Neural cell (in vitro differentiated cells): ENCODE measurements at regions not wholly inside any gene's neighbourhood (a gene's known extent, or its start where the extent isn't known, plus 50 kb on each side); places are given as distances from the start of the nearest gene placed in this dataset.

Experiments used
- H2AFZ ChIP-seq: fragments of 200-600, 300-800 bp; sonication (generic), shearing (Covaris generic); 2 replicates; pipeline ENCODE4 v1.6.0; 2014; ENCODE audit warnings: low read depth, mild to moderate bottlenecking, antibody characterized with exemption, low read length, moderate library complexity
- H3F3A ChIP-seq: fragments of 200-600 bp; shearing (Covaris generic); 2 replicates; pipeline ENCODE4 v1.6.1; 2016; ENCODE audit warnings: mild to moderate bottlenecking, moderate library complexity, mixed read lengths, antibody characterized with exemption, low read length; ENCODE audit not compliant: insufficient read depth, poor library complexity, severe bottlenecking
- H3K27ac ChIP-seq: fragments of 200-600, 300-800 bp; sonication (generic), shearing (Covaris generic); 2 replicates; pipeline ENCODE4 v1.5.1; 2014; ENCODE audit warnings: mild to moderate bottlenecking, low read length, moderate library complexity
- H3K27me3 ChIP-seq: fragments of 300-800, 200-600 bp; sonication (generic), shearing (Covaris generic); 2 replicates; pipeline ENCODE4 v1.6.0; 2014; ENCODE audit warnings: mild to moderate bottlenecking, low read depth, low read length, moderate library complexity; ENCODE audit not compliant: insufficient read depth
- H3K36me3 ChIP-seq: fragments of 300-800, 200-600 bp; sonication (generic), shearing (Covaris generic); 2 replicates; pipeline ENCODE4 v1.5.1; 2014; ENCODE audit warnings: mild to moderate bottlenecking, antibody characterized with exemption, low read length, moderate library complexity; ENCODE audit not compliant: insufficient read depth
- H3K4me2 ChIP-seq: fragments of 300-800, 200-600 bp; sonication (generic), shearing (Covaris generic); 2 replicates; pipeline ENCODE4 v1.6.0; 2014; ENCODE audit warnings: mild to moderate bottlenecking, low read length
- H3K4me3 ChIP-seq: fragments of 300-800, 200-600 bp; sonication (generic), shearing (Covaris generic); 2 replicates; pipeline ENCODE4 v1.5.1; 2014; ENCODE audit warnings: mild to moderate bottlenecking, low read length, moderate library complexity
- H3K79me2 ChIP-seq: fragments of 200-600 bp; shearing (Covaris generic); replicated peaks from 2 replicates; pipeline ENCODE4 v1.6.0; 2014; ENCODE audit warnings: mild to moderate bottlenecking, low read length, moderate library complexity; ENCODE audit not compliant: insufficient read depth
- H3K9ac ChIP-seq: fragments of 300-800, 200-600 bp; sonication (generic), shearing (Covaris generic); 2 replicates; pipeline ENCODE4 v1.6.1; 2016; ENCODE audit warnings: mild to moderate bottlenecking, low read length, mixed read lengths
- H3K9me2 ChIP-seq: fragments of 200-600 bp; shearing (Covaris generic); 2 replicates; pipeline ENCODE4 v1.6.1; 2016; ENCODE audit warnings: mild to moderate bottlenecking, low read length, mixed read lengths; ENCODE audit not compliant: insufficient read depth
- H3K9me3 ChIP-seq: fragments of 200-600, 300-800 bp; sonication (generic), shearing (Covaris generic); 2 replicates; pipeline ENCODE4 v1.6.1; 2016; ENCODE audit warnings: mild to moderate bottlenecking, mixed run types, low read length, moderate library complexity, mixed read lengths
- H4K20me1 ChIP-seq: fragments of 200-600 bp; shearing (Covaris generic); 2 replicates; pipeline ENCODE4 v1.6.1; 2016; ENCODE audit warnings: mild to moderate bottlenecking, mixed run types; ENCODE audit not compliant: insufficient read depth
- EP300 ChIP-seq: fragments of 450-650 bp; conservative IDR thresholded peaks from 2 replicates; pipeline ENCODE4 v1.6.1; 2014; ENCODE audit warnings: antibody characterized with exemption, mild to moderate bottlenecking, moderate library complexity; ENCODE audit not compliant: poor library complexity, severe bottlenecking
- EZH2 ChIP-seq: fragments of 200-600, 300-800 bp; shearing (Covaris generic), sonication (generic); IDR thresholded peaks from 2 replicates; pipeline ENCODE4 v1.6.1; 2014; ENCODE audit warnings: antibody characterized with exemption, low read length, borderline replicate concordance, mild to moderate bottlenecking; ENCODE audit not compliant: insufficient read depth, poor library complexity, severe bottlenecking
- MXI1 ChIP-seq: fragments of 450-650 bp; conservative IDR thresholded peaks from 2 replicates; pipeline ENCODE4 v1.6.1; 2014; ENCODE audit warnings: antibody characterized with exemption, mild to moderate bottlenecking; ENCODE audit not compliant: poor library complexity, severe bottlenecking
- POLR2AphosphoS5 ChIP-seq: IDR thresholded peaks from 2 replicates; pipeline ENCODE4 v1.6.1; 2012
- RAD21 ChIP-seq: fragments of 450-650 bp; conservative IDR thresholded peaks from 2 replicates; pipeline ENCODE4 v1.6.1; 2014; ENCODE audit warnings: antibody characterized with exemption, mild to moderate bottlenecking, moderate library complexity
- SMC3 ChIP-seq: fragments of 450-650 bp; conservative IDR thresholded peaks from 2 replicates; pipeline ENCODE4 v1.6.1; 2014; ENCODE audit warnings: antibody characterized with exemption, mild to moderate bottlenecking, moderate library complexity; ENCODE audit not compliant: poor library complexity
- TAF1 ChIP-seq: IDR thresholded peaks from 2 replicates; pipeline ENCODE4 v1.6.1; 2012; ENCODE audit warnings: low read depth
- TF ChIP-seq, protein P1 (sequence below): IDR thresholded peaks from 2 replicates; pipeline ENCODE4 v1.6.1; 2012; ENCODE audit warnings: borderline replicate concordance
- TF ChIP-seq, protein P2 (sequence below): fragments of 450-650 bp; IDR thresholded peaks from 2 replicates; pipeline ENCODE4 v1.5.1; 2014; ENCODE audit warnings: antibody characterized with exemption, mild to moderate bottlenecking, moderate library complexity; ENCODE audit not compliant: poor library complexity, severe bottlenecking

DNA sequence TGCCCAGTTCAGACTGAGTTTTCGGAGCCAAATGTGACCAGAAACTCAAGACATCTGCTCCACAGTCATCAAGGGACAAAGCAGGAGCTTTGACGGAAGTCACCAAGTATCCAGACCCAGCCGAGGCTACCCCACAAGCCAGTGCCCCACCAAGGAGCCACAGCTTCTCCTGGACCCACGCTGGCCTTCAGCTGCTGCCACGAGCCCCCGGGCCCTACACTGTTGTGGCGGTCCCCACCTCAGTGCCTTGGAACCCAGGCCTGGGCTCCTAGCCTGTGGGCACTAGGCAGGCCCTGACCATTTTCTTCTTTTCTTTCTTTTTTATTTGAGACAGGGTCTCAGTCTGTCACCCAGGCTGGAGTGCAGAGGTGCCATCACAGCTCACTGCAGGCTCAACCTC lies 82.1 kb upstream of the NKX1-1 start:
- Histone ChIP-seq H3F3A (no peaks in the 10 kb centered on the region), H3K27ac (no peak overlapping the region), H3K27me3 (no peaks in the 10 kb centered on the region), H3K79me2 (no peaks in the 10 kb centered on the region), H2AFZ (no peak overlapping the region), H3K9me2 (no peaks in the 10 kb centered on the region), H3K36me3 (no peaks in the 10 kb centered on the region), H3K9me3 (peaks cover 5% of the 10 kb centered on the region), H3K9ac (no peak overlapping the region), H3K4me3 (no peak overlapping the region), H4K20me1 (no peaks in the 10 kb centered on the region), H3K4me2 (no peak overlapping the region)
- TF ChIP-seq RAD21 (no peak), EP300 (no peak), SMC3 (no peak), TAF1 (no peak), POLR2AphosphoS5 (no peak), MXI1 (no peak), EZH2 (no peak)
- TF ChIP-seq, protein P1, sequence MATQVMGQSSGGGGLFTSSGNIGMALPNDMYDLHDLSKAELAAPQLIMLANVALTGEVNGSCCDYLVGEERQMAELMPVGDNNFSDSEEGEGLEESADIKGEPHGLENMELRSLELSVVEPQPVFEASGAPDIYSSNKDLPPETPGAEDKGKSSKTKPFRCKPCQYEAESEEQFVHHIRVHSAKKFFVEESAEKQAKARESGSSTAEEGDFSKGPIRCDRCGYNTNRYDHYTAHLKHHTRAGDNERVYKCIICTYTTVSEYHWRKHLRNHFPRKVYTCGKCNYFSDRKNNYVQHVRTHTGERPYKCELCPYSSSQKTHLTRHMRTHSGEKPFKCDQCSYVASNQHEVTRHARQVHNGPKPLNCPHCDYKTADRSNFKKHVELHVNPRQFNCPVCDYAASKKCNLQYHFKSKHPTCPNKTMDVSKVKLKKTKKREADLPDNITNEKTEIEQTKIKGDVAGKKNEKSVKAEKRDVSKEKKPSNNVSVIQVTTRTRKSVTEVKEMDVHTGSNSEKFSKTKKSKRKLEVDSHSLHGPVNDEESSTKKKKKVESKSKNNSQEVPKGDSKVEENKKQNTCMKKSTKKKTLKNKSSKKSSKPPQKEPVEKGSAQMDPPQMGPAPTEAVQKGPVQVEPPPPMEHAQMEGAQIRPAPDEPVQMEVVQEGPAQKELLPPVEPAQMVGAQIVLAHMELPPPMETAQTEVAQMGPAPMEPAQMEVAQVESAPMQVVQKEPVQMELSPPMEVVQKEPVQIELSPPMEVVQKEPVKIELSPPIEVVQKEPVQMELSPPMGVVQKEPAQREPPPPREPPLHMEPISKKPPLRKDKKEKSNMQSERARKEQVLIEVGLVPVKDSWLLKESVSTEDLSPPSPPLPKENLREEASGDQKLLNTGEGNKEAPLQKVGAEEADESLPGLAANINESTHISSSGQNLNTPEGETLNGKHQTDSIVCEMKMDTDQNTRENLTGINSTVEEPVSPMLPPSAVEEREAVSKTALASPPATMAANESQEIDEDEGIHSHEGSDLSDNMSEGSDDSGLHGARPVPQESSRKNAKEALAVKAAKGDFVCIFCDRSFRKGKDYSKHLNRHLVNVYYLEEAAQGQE, result no peak
- TF ChIP-seq, protein P2, sequence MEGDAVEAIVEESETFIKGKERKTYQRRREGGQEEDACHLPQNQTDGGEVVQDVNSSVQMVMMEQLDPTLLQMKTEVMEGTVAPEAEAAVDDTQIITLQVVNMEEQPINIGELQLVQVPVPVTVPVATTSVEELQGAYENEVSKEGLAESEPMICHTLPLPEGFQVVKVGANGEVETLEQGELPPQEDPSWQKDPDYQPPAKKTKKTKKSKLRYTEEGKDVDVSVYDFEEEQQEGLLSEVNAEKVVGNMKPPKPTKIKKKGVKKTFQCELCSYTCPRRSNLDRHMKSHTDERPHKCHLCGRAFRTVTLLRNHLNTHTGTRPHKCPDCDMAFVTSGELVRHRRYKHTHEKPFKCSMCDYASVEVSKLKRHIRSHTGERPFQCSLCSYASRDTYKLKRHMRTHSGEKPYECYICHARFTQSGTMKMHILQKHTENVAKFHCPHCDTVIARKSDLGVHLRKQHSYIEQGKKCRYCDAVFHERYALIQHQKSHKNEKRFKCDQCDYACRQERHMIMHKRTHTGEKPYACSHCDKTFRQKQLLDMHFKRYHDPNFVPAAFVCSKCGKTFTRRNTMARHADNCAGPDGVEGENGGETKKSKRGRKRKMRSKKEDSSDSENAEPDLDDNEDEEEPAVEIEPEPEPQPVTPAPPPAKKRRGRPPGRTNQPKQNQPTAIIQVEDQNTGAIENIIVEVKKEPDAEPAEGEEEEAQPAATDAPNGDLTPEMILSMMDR, result no peak

DNA sequence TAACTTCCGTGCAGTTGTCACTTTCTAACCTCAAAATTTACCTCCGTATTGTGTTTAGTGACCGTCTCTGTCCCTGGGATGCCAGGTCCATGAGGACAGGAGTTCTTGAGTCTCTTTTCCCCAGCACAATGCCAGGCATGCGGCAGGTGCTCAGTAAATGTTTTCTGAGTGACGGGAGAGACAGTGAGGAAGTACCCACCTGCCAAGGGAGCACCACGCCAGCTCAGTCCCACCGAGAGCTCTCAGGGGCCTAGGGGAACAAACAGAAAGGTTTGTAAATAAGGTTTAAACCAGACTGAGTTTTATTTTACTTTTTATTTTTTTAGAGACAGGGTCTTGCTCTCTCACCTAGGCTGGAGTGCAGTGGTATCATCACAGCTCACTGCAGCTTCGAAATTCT lies 81.5 kb upstream of the NKX1-1 start:
- Histone ChIP-seq H3K4me2 (no peak overlapping the region), H4K20me1 (no peaks in the 10 kb centered on the region), H3K9me2 (no peaks in the 10 kb centered on the region), H3K9ac (no peak overlapping the region), H3F3A (no peaks in the 10 kb centered on the region), H3K27ac (no peak overlapping the region), H3K4me3 (no peak overlapping the region), H2AFZ (no peak overlapping the region), H3K36me3 (no peaks in the 10 kb centered on the region), H3K79me2 (no peaks in the 10 kb centered on the region), H3K9me3 (peaks cover 5% of the 10 kb centered on the region), H3K27me3 (no peaks in the 10 kb centered on the region)
- no peak for TF ChIP-seq SMC3
- no peak for TF ChIP-seq POLR2AphosphoS5
- TF ChIP-seq, protein P1, result no peak
- TF ChIP-seq MXI1, result no peak
- no peak for TF ChIP-seq RAD21
- TF ChIP-seq TAF1, result no peak
- TF ChIP-seq EZH2, result no peak
- no peak for TF ChIP-seq EP300
- TF ChIP-seq, protein P2, result no peak
